ENCODE measurements at regions not wholly inside any gene's neighbourhood (a gene's known extent, or its start where the extent isn't known, plus 50 kb on each side); places are given as distances from the start of the nearest gene placed in this dataset.
"Not testable (repeated sequence)": the region's sequence is repeated elsewhere in the genome, so short reads cannot be mapped to it uniquely, and the experiment has no call there.

GRCh38 chr3:5768281-5768945 is 580.9 kb downstream of the EDEM1 start:
- DNase-seq: no peak

- DNase-seq: no peak
These were observed 582.3 kb downstream of the EDEM1 start for GRCh38 chr3:5769825-5770224.

- DNase-seq: no peak
These were observed 586.8 kb downstream of the EDEM1 start for GRCh38 chr3:5774337-5774736.

- not testable (repeated sequence) for DNase-seq
These were observed 587.6 kb downstream of the EDEM1 start for GRCh38 chr3:5775100-5775499.

- no peak for DNase-seq
These were observed 597.2 kb downstream of the EDEM1 start for GRCh38 chr3:5784690-5785089.

GRCh38 chr3:5787861-5788488 is 600.5 kb downstream of the EDEM1 start:
- DNase-seq: no peak

GRCh38 chr3:5788496-5788895 is 601.0 kb downstream of the EDEM1 start:
- no peak for DNase-seq

- DNase-seq: no peak
These were observed 604.1 kb downstream of the EDEM1 start for GRCh38 chr3:5791558-5791957.

GRCh38 chr3:5796541-5796940 is 609.0 kb downstream of the EDEM1 start:
- DNase-seq: no peak

- DNase-seq: no peak
These were observed 611.3 kb downstream of the EDEM1 start for GRCh38 chr3:5798809-5799208.

GRCh38 chr3:5799398-5799797 is 611.9 kb downstream of the EDEM1 start:
- no peak for DNase-seq

GRCh38 chr3:5800965-5801364 is 613.5 kb downstream of the EDEM1 start:
- no peak for DNase-seq

GRCh38 chr3:5806192-5806591 is 618.7 kb downstream of the EDEM1 start:
- DNase-seq: no peak

GRCh38 chr3:5809586-5810246 is 622.2 kb downstream of the EDEM1 start:
- no peak for DNase-seq

- no peak for DNase-seq
These were observed 623.5 kb downstream of the EDEM1 start for GRCh38 chr3:5811016-5811415.

GRCh38 chr3:5813521-5813920 is 626.0 kb downstream of the EDEM1 start:
- no peak for DNase-seq

GRCh38 chr3:5822843-5823242 is 635.3 kb downstream of the EDEM1 start:
- no peak for DNase-seq

GRCh38 chr3:5826467-5826866 is 639.0 kb downstream of the EDEM1 start:
- DNase-seq: no peak

GRCh38 chr3:5828251-5828650 is 640.7 kb downstream of the EDEM1 start:
- no peak for DNase-seq

GRCh38 chr3:5840056-5840455 is 652.5 kb downstream of the EDEM1 start:
- DNase-seq: no peak

- no peak for DNase-seq
These were observed 654.1 kb downstream of the EDEM1 start for GRCh38 chr3:5841599-5841998.

GRCh38 chr3:5846261-5846660 is 658.8 kb downstream of the EDEM1 start:
- DNase-seq: no peak

GRCh38 chr3:5861151-5861550 is 673.6 kb downstream of the EDEM1 start:
- DNase-seq: no peak

- DNase-seq: no peak
These were observed 687.4 kb downstream of the EDEM1 start for GRCh38 chr3:5874931-5875341.

Data from CD4-positive, alpha-beta T cell treated with Interleukin-12 subunit alpha and Interleukin-12 subunit beta, for 1 hour (primary cell).